Ishikawa (cell line): ENCODE measurements at regions not wholly inside any gene's neighbourhood (a gene's known extent, or its start where the extent isn't known, plus 50 kb on each side); places are given as distances from the start of the nearest gene placed in this dataset.

Experiments
- CEBPB ChIP-seq: IDR thresholded peaks from 2 replicates; pipeline ENCODE4 v1.6.1; 2012
- CREB1 ChIP-seq: IDR thresholded peaks from 2 replicates; pipeline ENCODE4 v1.6.1; 2012; ENCODE audit warnings: low read depth
- EGR1 ChIP-seq: IDR thresholded peaks from 2 replicates; pipeline ENCODE4 v1.6.1; 2012
- EP300 ChIP-seq: IDR thresholded peaks from 2 replicates; pipeline ENCODE4 v1.6.1; 2012; ENCODE audit warnings: borderline replicate concordance
- FOXM1 ChIP-seq: IDR thresholded peaks from 2 replicates; pipeline ENCODE4 v1.6.1; 2012; ENCODE audit warnings: low read depth, borderline replicate concordance
- MAX ChIP-seq: IDR thresholded peaks from 2 replicates; pipeline ENCODE4 v1.6.1; 2012
- NFIC ChIP-seq: IDR thresholded peaks from 2 replicates; pipeline ENCODE4 v1.6.1; 2012
- RAD21 ChIP-seq: IDR thresholded peaks from 2 replicates; pipeline ENCODE4 v1.6.1; 2012; ENCODE audit warnings: low read depth
- REST ChIP-seq: IDR thresholded peaks from 2 replicates; pipeline ENCODE4 v1.6.1; 2012; ENCODE audit warnings: low read depth, mild to moderate bottlenecking
- TAF1 ChIP-seq: IDR thresholded peaks from 2 replicates; pipeline ENCODE4 v1.6.1; 2012; ENCODE audit warnings: low read depth, mild to moderate bottlenecking
- TCF12 ChIP-seq: IDR thresholded peaks from 2 replicates; pipeline ENCODE4 v1.6.1; 2012; ENCODE audit warnings: low read depth
- TEAD4 ChIP-seq: IDR thresholded peaks from 2 replicates; pipeline ENCODE4 v1.6.1; 2012
- USF1 ChIP-seq: IDR thresholded peaks from 2 replicates; pipeline ENCODE4 v1.6.1; 2012
- YY1 ChIP-seq: IDR thresholded peaks from 2 replicates; pipeline ENCODE4 v1.6.1; 2012; ENCODE audit warnings: low read depth
- ZBTB7A ChIP-seq: IDR thresholded peaks from 2 replicates; pipeline ENCODE4 v1.6.1; 2012; ENCODE audit warnings: low read depth

GRCh38 chr2:128791985-128792320 lies 473.3 kb upstream of the HS6ST1 start:
- TF ChIP-seq RAD21, result no peak
- TF ChIP-seq MAX, result no peak
- TF ChIP-seq TEAD4, result no peak

GRCh38 chr2:128792476-128793054 lies 473.9 kb upstream of the HS6ST1 start:
- no peak for TF ChIP-seq FOXM1
- TF ChIP-seq ZBTB7A, result no peak
- no peak for TF ChIP-seq TCF12
- TF ChIP-seq RAD21, result no peak
- TF ChIP-seq MAX, result no peak

GRCh38 chr2:128793404-128793803 lies 474.7 kb upstream of the HS6ST1 start:
- TF ChIP-seq EGR1 (no peak), CREB1 (no peak), FOXM1 (no peak), RAD21 (no peak), CEBPB (no peak), TCF12 (no peak), TEAD4 (no peak), MAX (no peak), TAF1 (no peak)

- TF ChIP-seq FOXM1, result no peak
- no peak for TF ChIP-seq CREB1
- no peak for TF ChIP-seq TCF12
- no peak for TF ChIP-seq RAD21
- TF ChIP-seq NFIC, result no peak
- no peak for TF ChIP-seq USF1
- no peak for TF ChIP-seq TAF1
- no peak for TF ChIP-seq REST
Observed at GRCh38 chr2:128794285-128794684, 475.6 kb upstream of the HS6ST1 start.

GRCh38 chr2:128796321-128796720 lies 477.7 kb upstream of the HS6ST1 start:
- no peak for TF ChIP-seq EP300
- no peak for TF ChIP-seq CEBPB
- no peak for TF ChIP-seq REST
- TF ChIP-seq TCF12, result no peak
- TF ChIP-seq MAX, result no peak
- no peak for TF ChIP-seq TAF1
- no peak for TF ChIP-seq FOXM1
- no peak for TF ChIP-seq TEAD4
- TF ChIP-seq USF1, result no peak
- no peak for TF ChIP-seq CREB1

- TF ChIP-seq CREB1 (no peak), TCF12 (no peak), EP300 (no peak), REST (no peak), TAF1 (no peak), NFIC (no peak), CEBPB (no peak), EGR1 (no peak), YY1 (no peak), MAX (no peak), USF1 (no peak), RAD21 (no peak), ZBTB7A (no peak), TEAD4 (no peak), FOXM1 (no peak)
Observed at GRCh38 chr2:128797092-128797491, 478.4 kb upstream of the HS6ST1 start.
